K562 (cell line): ENCODE measurements at regions not wholly inside any gene's neighbourhood (a gene's known extent, or its start where the extent isn't known, plus 50 kb on each side); places are given as distances from the start of the nearest gene placed in this dataset.

Experiments used
- ATAC-seq: fragments of 200-7000 bp; cut with Tn5 transposase; 3 replicates; pipeline ENCODE4 v1.9.1; 2020; ENCODE audit warnings: moderate library complexity
- BruUV-seq: library from RNA; stranded (reverse); fragments of 400-500 nt; replicated peaks from 2 replicates; lab custom pipeline; 2021; lab: Mats Ljungman, UMichigan
- CTCF ChIA-PET: fragments of 300-600 bp; formaldehyde crosslinking; extraction: SDS; loops from one replicate; lab custom pipeline; 2021; ENCODE audit warnings: low intra/inter-chr PET ratio; lab: Yijun Ruan, JAX
- POLR2A ChIA-PET: fragments of 300-600, 350-650 bp; sonication (Branson Sonifier 250); formaldehyde crosslinking; extraction: SDS; loops from one replicate; lab custom pipeline; 2021; ENCODE audit warnings: antibody characterized with exemption, inconsistent platforms; lab: Yijun Ruan, JAX
- DNase-seq, 4 experiments: peaks; one replicate each; pipeline versions ENCODE4 v3.0.0 to v3.0.0-alpha.2; 2011 to 2018; ENCODE audit warnings: low spot score in 3 of 4, mixed read lengths in 3 of 4; ENCODE audit errors: extremely low read depth in 1 of 4
- FAIRE-seq: peaks from 2 replicates; lab custom pipeline; 2011; peaks lifted over from hg19 to GRCh38; lab: Jason Lieb, UNC
- H2AFZ ChIP-seq: 2 replicates; pipeline ENCODE4 v1.6.0; 2011; ENCODE audit warnings: low read depth, low read length, control low read depth, inconsistent platforms
- H3K27ac ChIP-seq: fragments of 200-600 bp; 3 replicates; pipeline ENCODE4 v1.8.0; 2011; ENCODE audit warnings: low read depth, mild to moderate bottlenecking, control low read depth, inconsistent platforms, low read length, moderate library complexity, mixed read lengths; ENCODE audit errors: extremely low read depth
- H3K27me3 ChIP-seq, 2 experiments: fragments of 300-600 bp in 1 of 2; 2 replicates in 1 of 2; 3 replicates in 1 of 2; pipeline versions ENCODE4 v1.6.0 to v1.8.0; 2011; ENCODE audit warnings: inconsistent platforms in 2 of 2, low read length in 2 of 2, mild to moderate bottlenecking in 1 of 2, mixed read lengths in 1 of 2, moderate library complexity in 1 of 2; ENCODE audit not compliant: control insufficient read depth in 2 of 2, insufficient read depth in 2 of 2
- H3K36me3 ChIP-seq: fragments of 300-600 bp; 3 replicates; pipeline ENCODE4 v1.8.0; 2011; ENCODE audit warnings: mild to moderate bottlenecking, low read length, inconsistent platforms; ENCODE audit not compliant: control insufficient read depth, insufficient read depth
- H3K4me1 ChIP-seq, 2 experiments: fragments of 200-600 bp in 1 of 2; replicated peaks in 1 of 2; 2 replicates in 1 of 2; 3 replicates in 1 of 2; pipeline versions ENCODE4 v1.5.1 to v1.8.0; 2011; ENCODE audit warnings: inconsistent platforms in 2 of 2, low read length in 2 of 2, mild to moderate bottlenecking in 1 of 2, mixed read lengths in 1 of 2, moderate library complexity in 1 of 2; ENCODE audit not compliant: control insufficient read depth in 2 of 2, insufficient read depth in 2 of 2
- H3K4me2 ChIP-seq: 2 replicates; pipeline ENCODE4 v1.6.1; 2011; ENCODE audit warnings: low read length, control low read depth, inconsistent platforms, mixed read lengths; ENCODE audit not compliant: insufficient read depth
- H3K4me3 ChIP-seq: fragments of 200-600 bp; sonication (generic), shearing (Covaris generic); 2 replicates; pipeline ENCODE4 v1.5.1; 2016; ENCODE audit warnings: control low read depth, inconsistent platforms
- H3K79me2 ChIP-seq: fragments of 200-600 bp; 3 replicates; pipeline ENCODE4 v1.8.0; 2011; ENCODE audit warnings: low read length, inconsistent platforms; ENCODE audit not compliant: control insufficient read depth, insufficient read depth
- H3K9ac ChIP-seq, 2 experiments: 2 replicates each; pipeline versions ENCODE4 v1.6.0 to v1.6.1; 2011; ENCODE audit warnings: low read depth in 2 of 2, low read length in 2 of 2, control low read depth in 1 of 2, inconsistent platforms in 1 of 2, mild to moderate bottlenecking in 1 of 2, mixed read lengths in 1 of 2; ENCODE audit not compliant: insufficient read depth in 1 of 2
- H3K9me1 ChIP-seq: one replicate; pipeline ENCODE4 v1.6.0; 2011; ENCODE audit warnings: inconsistent platforms, mild to moderate bottlenecking, low read length, moderate library complexity; ENCODE audit not compliant: control insufficient read depth, insufficient read depth
- H3K9me3 ChIP-seq: replicated peaks from 2 replicates; pipeline ENCODE4 v1.5.1; 2011; ENCODE audit warnings: low read depth, low read length, inconsistent platforms; ENCODE audit not compliant: control insufficient read depth, insufficient read depth
- H4K20me1 ChIP-seq: replicated peaks from 2 replicates; pipeline ENCODE4 v1.6.1; 2011; ENCODE audit warnings: low read length, inconsistent platforms, mixed read lengths; ENCODE audit not compliant: control insufficient read depth, insufficient read depth
- ESRRB ChIP-seq: fragments of 250-450 bp; sonication (Bioruptor Pico); IDR thresholded peaks from 2 replicates; pipeline ENCODE4 v1.5.0; 2020; ENCODE audit warnings: mild to moderate bottlenecking, moderate library complexity, borderline replicate concordance
- PHF21A ChIP-seq: fragments of 450-650 bp; IDR thresholded peaks from 2 replicates; pipeline ENCODE4 v1.6.1; 2017; ENCODE audit warnings: low read depth, borderline replicate concordance
- RBBP5 ChIP-seq: fragments of 200-600 bp; sonication (generic); IDR thresholded peaks from 2 replicates; pipeline ENCODE4 v1.6.1; 2012; ENCODE audit warnings: borderline replicate concordance, mild to moderate bottlenecking, low read length, control low read depth, inconsistent platforms; ENCODE audit not compliant: insufficient read depth, poor library complexity, severe bottlenecking
- TAF7 ChIP-seq: fragments of 450-650 bp; IDR thresholded peaks from 2 replicates; pipeline ENCODE4 v1.6.1; 2016; ENCODE audit warnings: missing genetic modification characterization, missing compliant biosample characterization
- whole genome bisulfite sequencing: fragments of 100-300 bp; shearing (Covaris generic); methylation state at CpG from one replicate; pipeline ENCODE4 v1.1.6; 2016; ENCODE audit warnings: low coverage, mixed read lengths; ENCODE audit not compliant: insufficient coverage; ENCODE audit errors: missing lambda C conversion rate; 5-methylcytosine and 5-hydroxymethylcytosine counted together
- in situ Hi-C: fragments of 300-500 bp; cut with MboI; formaldehyde crosslinking; loops from 4 replicates; pipeline ENCODE4 v1.15.0; 2018; ENCODE audit warnings: inconsistent platforms, mixed read lengths
- intact Hi-C: fragments of 100-400 bp; cut with micrococcal nuclease; formaldehyde crosslinking; loops from 2 replicates; pipeline ENCODE4 v1.14.2; 2022
- TF ChIP-seq, protein P1 (sequence below): fragments of 450-650 bp; formaldehyde crosslinking; conservative IDR thresholded peaks from 2 replicates; pipeline ENCODE4 v1.4.0; 2022; ENCODE audit warnings: mild to moderate bottlenecking, missing genetic modification characterization
- TF ChIP-seq, protein P2 (sequence below): fragments of 150-350 bp; IDR thresholded peaks from 2 replicates; pipeline ENCODE4 v1.6.1; 2014; ENCODE audit warnings: low read depth, mild to moderate bottlenecking, low read length, borderline replicate concordance
- TF ChIP-seq, protein P3 (sequence below): IDR thresholded peaks from 2 replicates; pipeline ENCODE4 v1.6.1; 2016; ENCODE audit warnings: missing genetic modification characterization, missing compliant biosample characterization

DNA sequence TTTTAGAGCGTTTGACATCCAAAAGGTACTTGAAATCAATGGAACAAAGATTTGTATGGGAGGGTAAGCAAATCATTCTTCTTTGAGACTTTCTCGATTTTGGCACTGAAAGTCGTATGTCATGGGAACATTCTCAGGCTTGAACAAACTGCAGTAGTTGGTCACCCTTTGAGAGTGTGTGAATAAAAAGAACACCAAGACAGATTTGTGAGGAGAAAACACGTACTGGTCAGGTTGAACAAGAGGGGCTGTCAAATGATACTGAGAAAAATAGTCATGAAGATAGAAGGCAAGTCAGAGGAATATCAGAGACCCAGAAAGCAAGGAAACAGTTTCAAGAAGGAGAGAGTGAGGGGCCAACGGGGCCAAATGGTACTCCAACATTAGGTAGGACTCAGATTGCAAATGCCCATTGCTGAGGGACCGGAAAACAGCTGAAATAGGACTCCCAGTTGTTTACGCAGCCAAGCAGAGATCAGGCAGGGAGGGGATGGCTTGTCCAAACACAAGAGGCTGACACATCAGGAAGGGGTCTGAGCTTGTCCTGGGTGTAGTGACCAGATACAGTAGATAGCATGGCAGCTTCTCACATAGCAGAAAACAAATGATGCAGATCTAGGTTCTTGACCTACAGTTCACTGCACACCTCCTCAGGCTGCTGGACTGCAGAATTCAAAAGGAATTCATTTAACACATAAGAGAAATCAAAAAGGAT, 74.5 kb upstream of the MYOCD start:
- intact Hi-C loops (no loop called here), in situ Hi-C loops (no loop called here)
- H4K20me1 ChIP-seq: no peaks in the 10 kb centered on the region
- 3% methylated on average over 6 of the region's 7 CpGs for WGBS
- no peak overlapping the region for H3K4me2 ChIP-seq
- ATAC-seq: no peak
- DNase-seq: no peak
- no peaks in the 10 kb centered on the region for H3K9me1 ChIP-seq
- H3K4me1 ChIP-seq: no peaks in the 10 kb centered on the region
- ChIA-PET CTCF (no interaction called here), POLR2A (no interaction called here)
- no peak overlapping the region for H3K27ac ChIP-seq
- H3K27me3 ChIP-seq: no peaks in the 10 kb centered on the region; a peak in 1 of 5 replicates
- no peak overlapping the region for H2AFZ ChIP-seq
- no peak for FAIRE-seq
- H3K36me3 ChIP-seq: no peaks in the 10 kb centered on the region
- H3K9me3 ChIP-seq: no peaks in the 10 kb centered on the region
- TF ChIP-seq TAF7 (tag) (no peak), RBBP5 (no peak), ESRRB (CRISPR knock-in tag) (no peak), PHF21A (no peak)
- TF ChIP-seq, protein P1, sequence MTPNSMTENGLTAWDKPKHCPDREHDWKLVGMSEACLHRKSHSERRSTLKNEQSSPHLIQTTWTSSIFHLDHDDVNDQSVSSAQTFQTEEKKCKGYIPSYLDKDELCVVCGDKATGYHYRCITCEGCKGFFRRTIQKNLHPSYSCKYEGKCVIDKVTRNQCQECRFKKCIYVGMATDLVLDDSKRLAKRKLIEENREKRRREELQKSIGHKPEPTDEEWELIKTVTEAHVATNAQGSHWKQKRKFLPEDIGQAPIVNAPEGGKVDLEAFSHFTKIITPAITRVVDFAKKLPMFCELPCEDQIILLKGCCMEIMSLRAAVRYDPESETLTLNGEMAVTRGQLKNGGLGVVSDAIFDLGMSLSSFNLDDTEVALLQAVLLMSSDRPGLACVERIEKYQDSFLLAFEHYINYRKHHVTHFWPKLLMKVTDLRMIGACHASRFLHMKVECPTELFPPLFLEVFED (CRISPR knock-in tag): no peak
- TF ChIP-seq, protein P2, sequence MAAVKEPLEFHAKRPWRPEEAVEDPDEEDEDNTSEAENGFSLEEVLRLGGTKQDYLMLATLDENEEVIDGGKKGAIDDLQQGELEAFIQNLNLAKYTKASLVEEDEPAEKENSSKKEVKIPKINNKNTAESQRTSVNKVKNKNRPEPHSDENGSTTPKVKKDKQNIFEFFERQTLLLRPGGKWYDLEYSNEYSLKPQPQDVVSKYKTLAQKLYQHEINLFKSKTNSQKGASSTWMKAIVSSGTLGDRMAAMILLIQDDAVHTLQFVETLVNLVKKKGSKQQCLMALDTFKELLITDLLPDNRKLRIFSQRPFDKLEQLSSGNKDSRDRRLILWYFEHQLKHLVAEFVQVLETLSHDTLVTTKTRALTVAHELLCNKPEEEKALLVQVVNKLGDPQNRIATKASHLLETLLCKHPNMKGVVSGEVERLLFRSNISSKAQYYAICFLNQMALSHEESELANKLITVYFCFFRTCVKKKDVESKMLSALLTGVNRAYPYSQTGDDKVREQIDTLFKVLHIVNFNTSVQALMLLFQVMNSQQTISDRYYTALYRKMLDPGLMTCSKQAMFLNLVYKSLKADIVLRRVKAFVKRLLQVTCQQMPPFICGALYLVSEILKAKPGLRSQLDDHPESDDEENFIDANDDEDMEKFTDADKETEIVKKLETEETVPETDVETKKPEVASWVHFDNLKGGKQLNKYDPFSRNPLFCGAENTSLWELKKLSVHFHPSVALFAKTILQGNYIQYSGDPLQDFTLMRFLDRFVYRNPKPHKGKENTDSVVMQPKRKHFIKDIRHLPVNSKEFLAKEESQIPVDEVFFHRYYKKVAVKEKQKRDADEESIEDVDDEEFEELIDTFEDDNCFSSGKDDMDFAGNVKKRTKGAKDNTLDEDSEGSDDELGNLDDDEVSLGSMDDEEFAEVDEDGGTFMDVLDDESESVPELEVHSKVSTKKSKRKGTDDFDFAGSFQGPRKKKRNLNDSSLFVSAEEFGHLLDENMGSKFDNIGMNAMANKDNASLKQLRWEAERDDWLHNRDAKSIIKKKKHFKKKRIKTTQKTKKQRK: no peak
- TF ChIP-seq, protein P3, sequence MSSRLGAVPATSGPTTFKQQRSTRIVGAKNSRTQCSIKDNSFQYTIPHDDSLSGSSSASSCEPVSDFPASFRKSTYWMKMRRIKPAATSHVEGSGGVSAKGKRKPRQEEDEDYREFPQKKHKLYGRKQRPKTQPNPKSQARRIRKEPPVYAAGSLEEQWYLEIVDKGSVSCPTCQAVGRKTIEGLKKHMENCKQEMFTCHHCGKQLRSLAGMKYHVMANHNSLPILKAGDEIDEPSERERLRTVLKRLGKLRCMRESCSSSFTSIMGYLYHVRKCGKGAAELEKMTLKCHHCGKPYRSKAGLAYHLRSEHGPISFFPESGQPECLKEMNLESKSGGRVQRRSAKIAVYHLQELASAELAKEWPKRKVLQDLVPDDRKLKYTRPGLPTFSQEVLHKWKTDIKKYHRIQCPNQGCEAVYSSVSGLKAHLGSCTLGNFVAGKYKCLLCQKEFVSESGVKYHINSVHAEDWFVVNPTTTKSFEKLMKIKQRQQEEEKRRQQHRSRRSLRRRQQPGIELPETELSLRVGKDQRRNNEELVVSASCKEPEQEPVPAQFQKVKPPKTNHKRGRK (tag): no peak
- H3K4me3 ChIP-seq: no peak overlapping the region
- no TSS peak for BruUV-seq
- H3K79me2 ChIP-seq: no peaks in the 10 kb centered on the region
- no peak overlapping the region for H3K9ac ChIP-seq
